Keratinocyte (primary cell): ENCODE measurements at regions not wholly inside any gene's neighbourhood (a gene's known extent, or its start where the extent isn't known, plus 50 kb on each side); places are given as distances from the start of the nearest gene placed in this dataset.

Source experiments
- DNase-seq: peaks from one replicate; pipeline ENCODE4 v3.0.0-alpha.2; 2011; ENCODE audit warnings: low read depth, missing footprints, low spot score
- FAIRE-seq: peaks from 2 replicates; lab custom pipeline; 2011; peaks lifted over from hg19 to GRCh38; lab: Jason Lieb, UNC
- H2AFZ ChIP-seq: 2 replicates; pipeline ENCODE4 v1.6.0; 2012; ENCODE audit warnings: low read length, control low read depth, inconsistent platforms; ENCODE audit not compliant: control insufficient read depth
- H3K27ac ChIP-seq: 2 replicates; pipeline ENCODE4 v1.5.1; 2011; ENCODE audit warnings: low read length; ENCODE audit not compliant: control insufficient read depth, insufficient read depth
- H3K27me3 ChIP-seq: 3 replicates; pipeline ENCODE4 v1.6.0; 2011; ENCODE audit warnings: low read length; ENCODE audit not compliant: control insufficient read depth, insufficient read depth; ENCODE audit errors: extremely low read depth
- H3K36me3 ChIP-seq, 2 experiments: 2 replicates in 1 of 2; 3 replicates in 1 of 2; pipeline ENCODE4 v1.5.1; 2011; ENCODE audit warnings: low read length in 2 of 2, mild to moderate bottlenecking in 1 of 2; ENCODE audit not compliant: control insufficient read depth in 2 of 2, insufficient read depth in 2 of 2; ENCODE audit errors: extremely low read depth in 1 of 2
- H3K4me1 ChIP-seq: 3 replicates; pipeline ENCODE4 v1.5.1; 2011; ENCODE audit warnings: low read length; ENCODE audit not compliant: control insufficient read depth, insufficient read depth; ENCODE audit errors: extremely low read depth
- H3K4me2 ChIP-seq: 3 replicates; pipeline ENCODE4 v1.6.0; 2011; ENCODE audit warnings: low read depth, low read length; ENCODE audit not compliant: control insufficient read depth, insufficient read depth; ENCODE audit errors: extremely low read depth
- H3K4me3 ChIP-seq, 3 experiments: fragments of 200-600 bp in 1 of 3; sonication (generic) in 1 of 3; 2 replicates in 2 of 3; 3 replicates in 1 of 3; pipeline ENCODE4 v1.5.1; 2011 to 2016; ENCODE audit warnings: low read length in 3 of 3, mild to moderate bottlenecking in 3 of 3, control low read depth in 2 of 3, inconsistent platforms in 1 of 3, low read depth in 1 of 3, mixed read lengths in 1 of 3, mixed run types in 1 of 3, moderate library complexity in 1 of 3; ENCODE audit not compliant: control insufficient read depth in 2 of 3, insufficient read depth in 2 of 3; ENCODE audit errors: extremely low read depth in 1 of 3
- H3K79me2 ChIP-seq: 2 replicates; pipeline ENCODE4 v1.6.0; 2012; ENCODE audit warnings: low read length; ENCODE audit not compliant: control insufficient read depth, insufficient read depth
- H3K9ac ChIP-seq: 3 replicates; pipeline ENCODE4 v1.6.0; 2011; ENCODE audit warnings: low read length; ENCODE audit not compliant: control insufficient read depth, insufficient read depth; ENCODE audit errors: extremely low read depth
- H3K9me1 ChIP-seq: 3 replicates; pipeline ENCODE4 v1.6.0; 2011; ENCODE audit warnings: low read length; ENCODE audit not compliant: control insufficient read depth, insufficient read depth; ENCODE audit errors: extremely low read depth
- H3K9me3 ChIP-seq: 2 replicates; pipeline ENCODE4 v1.5.1; 2012; ENCODE audit warnings: low read depth, low read length; ENCODE audit not compliant: control insufficient read depth
- H4K20me1 ChIP-seq: 3 replicates; pipeline ENCODE4 v1.6.0; 2011; ENCODE audit warnings: low read length; ENCODE audit not compliant: control insufficient read depth, insufficient read depth; ENCODE audit errors: extremely low read depth
- CTCF ChIP-seq, 3 experiments: IDR thresholded peaks in 1 of 3; conservative IDR thresholded peaks in 1 of 3; optimal IDR thresholded peaks in 1 of 3; 2 replicates in 2 of 3; 3 replicates in 1 of 3; pipeline versions ENCODE3 to v1.5.1; 2011; ENCODE audit warnings: low read length in 3 of 3, mild to moderate bottlenecking in 3 of 3, moderate library complexity in 2 of 3, control low read depth in 1 of 3, inconsistent platforms in 1 of 3; ENCODE audit not compliant: insufficient read depth in 2 of 3; ENCODE audit errors: extremely low read depth in 1 of 3
- EZH2 ChIP-seq: IDR thresholded peaks from one replicate; pipeline ENCODE4 v1.6.1; 2012; ENCODE audit warnings: inconsistent platforms, mild to moderate bottlenecking, low read length, moderate library complexity
- dilution Hi-C: fragments of 300-500 bp; cut with MboI; formaldehyde crosslinking; loops from one replicate; pipeline ENCODE4 v1.7.0; 2020; ENCODE audit warnings: low sequenced_read_pairs; ENCODE audit not compliant: extremely low pct_ligation_motif_present

DNA sequence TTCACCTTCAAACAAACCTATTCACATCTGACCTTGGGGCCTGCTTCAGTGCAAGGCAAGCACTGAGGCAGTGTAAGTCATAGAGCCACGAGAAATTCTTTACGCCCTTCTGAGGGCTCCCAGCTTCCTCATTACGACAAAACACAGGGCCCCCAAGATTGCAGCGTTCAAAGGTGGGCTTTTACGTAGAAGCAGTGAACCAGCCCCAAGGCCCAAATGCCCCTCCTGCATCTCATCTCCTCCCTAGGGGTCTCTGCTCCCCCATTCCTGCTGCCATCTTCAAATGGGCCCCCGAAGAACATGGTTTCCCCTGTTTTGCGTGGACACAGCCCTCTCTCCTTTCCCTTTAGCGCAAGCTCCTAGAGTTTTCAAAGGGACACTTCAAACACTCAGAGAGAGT is 285.1 kb downstream of the MEX3B start:
- no peaks in the 10 kb centered on the region for H3K27me3 ChIP-seq
- TF ChIP-seq CTCF (optimal IDR thresholded peaks at IDR 0.05 in 1 of 3, IDR thresholded peaks at IDR 0.05 in 1 of 3, conservative IDR thresholded peaks at IDR 0.05 in 1 of 3; ENCODE audit: extremely low read depth in 1 of 3, insufficient read depth in 2 of 3, low read length in 3 of 3), result no peak
- TF ChIP-seq EZH2, result no peak
- no peaks in the 10 kb centered on the region for H3K4me1 ChIP-seq
- dilution Hi-C loops, result no loop called here
- no peaks in the 10 kb centered on the region for H3K9me1 ChIP-seq
- DNase-seq (no peak), FAIRE-seq (no peak)
- H3K9me3 ChIP-seq, result no peaks in the 10 kb centered on the region
- H3K79me2 ChIP-seq, result no peaks in the 10 kb centered on the region
- H3K4me3 ChIP-seq, result no peak overlapping the region
- H2AFZ ChIP-seq, result no peak overlapping the region
- H3K4me2 ChIP-seq, result no peak overlapping the region
- H3K36me3 ChIP-seq, result no peaks in the 10 kb centered on the region
- H3K27ac ChIP-seq, result no peak overlapping the region
- no peak overlapping the region for H3K9ac ChIP-seq
- H4K20me1 ChIP-seq, result no peaks in the 10 kb centered on the region

DNA sequence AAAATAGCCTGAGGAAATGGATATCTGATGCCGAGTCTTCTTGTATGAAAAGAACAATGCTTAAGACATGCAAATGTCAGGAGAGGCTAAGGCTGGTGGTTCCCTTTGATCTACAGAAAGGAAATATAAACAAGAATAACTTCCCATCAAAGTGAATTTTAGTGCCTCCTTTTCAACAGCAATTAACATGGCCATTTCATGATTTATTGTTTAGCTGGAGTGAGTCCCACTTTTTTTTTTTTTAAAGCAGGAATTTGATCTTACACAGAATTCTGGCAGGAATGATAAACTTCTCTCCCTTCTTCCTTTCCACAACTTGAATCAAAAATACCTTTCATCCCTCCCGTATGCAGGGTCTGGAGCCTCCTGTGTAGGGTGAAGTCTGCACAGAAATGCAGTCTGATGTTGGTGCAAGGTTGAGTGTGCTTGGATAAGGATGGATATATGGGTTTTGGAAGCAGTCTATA is 287.0 kb downstream of the MEX3B start:
- Histone ChIP-seq H3K4me3 (no peak overlapping the region), H3K4me2 (no peak overlapping the region), H4K20me1 (no peaks in the 10 kb centered on the region), H3K9ac (no peak overlapping the region), H3K27me3 (no peaks in the 10 kb centered on the region), H3K27ac (no peak overlapping the region), H3K36me3 (no peaks in the 10 kb centered on the region), H2AFZ (no peak overlapping the region), H3K9me3 (no peaks in the 10 kb centered on the region), H3K4me1 (no peaks in the 10 kb centered on the region), H3K79me2 (no peaks in the 10 kb centered on the region), H3K9me1 (no peaks in the 10 kb centered on the region)
- DNase-seq (no peak), FAIRE-seq (no peak)
- TF ChIP-seq CTCF (optimal IDR thresholded peaks at IDR 0.05 in 1 of 3, IDR thresholded peaks at IDR 0.05 in 1 of 3, conservative IDR thresholded peaks at IDR 0.05 in 1 of 3; ENCODE audit: extremely low read depth in 1 of 3, insufficient read depth in 2 of 3, low read length in 3 of 3) (no peak), EZH2 (no peak)
- dilution Hi-C loops, result no loop called here
